Thymus (tissue), 11 donors: ENCODE measurements at regions not wholly inside any gene's neighbourhood (a gene's known extent, or its start where the extent isn't known, plus 50 kb on each side); places are given as distances from the start of the nearest gene placed in this dataset.
"Not testable (repeated sequence)": the region's sequence is repeated elsewhere in the genome, so short reads cannot be mapped to it uniquely, and the experiment has no call there.

ENCODE experiments used
- DNase-seq, 9 donors: peaks; one replicate each; pipeline ENCODE4 v3.0.0-alpha.2; 2013; ENCODE audit warnings: low spot score in 9 of 9, low read depth in 6 of 9, missing footprints in 1 of 9
- H3K27ac ChIP-seq, 2 donors: one replicate each; pipeline ENCODE4 v1.5.1; 2013; ENCODE audit warnings: control low read depth in 1 of 2, low read depth in 1 of 2, low read length in 1 of 2, mild to moderate bottlenecking in 1 of 2, moderate library complexity in 1 of 2
- H3K27me3 ChIP-seq, 2 donors: one replicate each; pipeline ENCODE4 v1.5.1; 2013; ENCODE audit warnings: low read length in 1 of 2; ENCODE audit not compliant: control insufficient read depth in 2 of 2, insufficient read depth in 1 of 2
- H3K36me3 ChIP-seq, 2 donors: one replicate each; pipeline ENCODE4 v1.5.1; 2013; ENCODE audit warnings: low read length in 1 of 2, mild to moderate bottlenecking in 1 of 2, moderate library complexity in 1 of 2; ENCODE audit not compliant: control insufficient read depth in 2 of 2, insufficient read depth in 2 of 2
- H3K4me1 ChIP-seq, 2 donors: one replicate each; pipeline ENCODE4 v1.5.1; 2013; ENCODE audit warnings: low read length in 2 of 2; ENCODE audit not compliant: control insufficient read depth in 2 of 2, insufficient read depth in 2 of 2
- H3K4me3 ChIP-seq, 2 donors: one replicate each; pipeline ENCODE4 v1.5.1; 2013; ENCODE audit warnings: low read length in 2 of 2, control low read depth in 1 of 2, mild to moderate bottlenecking in 1 of 2
- H3K9me3 ChIP-seq, 2 donors: one replicate each; pipeline ENCODE4 v1.5.1; 2013; ENCODE audit warnings: low read length in 1 of 2, mild to moderate bottlenecking in 1 of 2; ENCODE audit not compliant: control insufficient read depth in 2 of 2, insufficient read depth in 1 of 2
- WGBS: extraction: QIAGEN DNeasy Blood & Tissue Kit; methylation state at CpG from one replicate; pipeline ENCODE4 v1.1.7; 2013; 5-methylcytosine and 5-hydroxymethylcytosine counted together
- donor health status: healthy.

GRCh38 chr12:72753571-72753970 lies 481.4 kb downstream of the TRHDE start:
- no peak overlapping the region for H3K4me3 ChIP-seq
- H3K27me3 ChIP-seq: no peaks in the 10 kb centered on the region
- H3K9me3 ChIP-seq: peaks cover 3 to 11% of the 10 kb centered on the region in 2 donors
- 88% methylated on average over 3 of the region's 3 CpGs for WGBS
- H3K27ac ChIP-seq: no peak overlapping the region
- no peaks in the 10 kb centered on the region for H3K4me1 ChIP-seq
- no peaks in the 10 kb centered on the region for H3K36me3 ChIP-seq
- no peak for DNase-seq

GRCh38 chr12:72754026-72754425 lies 481.9 kb downstream of the TRHDE start:
- 96% methylated on average over 18 of the region's 18 CpGs for WGBS
- not testable (repeated sequence) for H3K27me3 ChIP-seq, DNase-seq, H3K4me1 ChIP-seq, H3K27ac ChIP-seq, H3K36me3 ChIP-seq, H3K4me3 ChIP-seq
- H3K9me3 ChIP-seq: peaks cover 3 to 11% of the 10 kb centered on the region in 2 donors

GRCh38 chr12:72766517-72766916 lies 494.3 kb downstream of the TRHDE start:
- Histone ChIP-seq H3K4me1 (no peaks in the 10 kb centered on the region), H3K27ac (no peak overlapping the region), H3K27me3 (no peaks in the 10 kb centered on the region), H3K4me3 (no peak overlapping the region), H3K36me3 (no peaks in the 10 kb centered on the region), H3K9me3 (no peaks in the 10 kb centered on the region)
- WGBS: 78% methylated on average over 2 of the region's 2 CpGs
- no peak for DNase-seq

- no peaks in the 10 kb centered on the region for H3K4me1 ChIP-seq
- H3K9me3 ChIP-seq: no peaks in the 10 kb centered on the region
- H3K27me3 ChIP-seq: no peaks in the 10 kb centered on the region
- no peak overlapping the region for H3K4me3 ChIP-seq
- H3K36me3 ChIP-seq: no peaks in the 10 kb centered on the region
- no peak overlapping the region for H3K27ac ChIP-seq
- DNase-seq: no peak
Observed at GRCh38 chr12:72774023-72774422, 501.9 kb downstream of the TRHDE start.

GRCh38 chr12:72777806-72778205 lies 505.6 kb downstream of the TRHDE start:
- Histone ChIP-seq H3K36me3 (no peaks in the 10 kb centered on the region), H3K9me3 (no peaks in the 10 kb centered on the region), H3K4me1 (no peaks in the 10 kb centered on the region), H3K27ac (no peak overlapping the region), H3K27me3 (no peaks in the 10 kb centered on the region), H3K4me3 (no peak overlapping the region)
- no peak for DNase-seq
- WGBS: 90% methylated on average over 1 of the region's 1 CpG

GRCh38 chr12:72790273-72790672 lies 518.1 kb downstream of the TRHDE start:
- no peak overlapping the region for H3K4me3 ChIP-seq
- 93% methylated on average over 1 of the region's 1 CpG for WGBS
- no peaks in the 10 kb centered on the region for H3K27me3 ChIP-seq
- H3K36me3 ChIP-seq: no peaks in the 10 kb centered on the region
- H3K4me1 ChIP-seq: no peaks in the 10 kb centered on the region
- no peak overlapping the region for H3K27ac ChIP-seq
- no peaks in the 10 kb centered on the region for H3K9me3 ChIP-seq
- DNase-seq: no peak

GRCh38 chr12:72792889-72793288 lies 520.7 kb downstream of the TRHDE start:
- no peaks in the 10 kb centered on the region for H3K36me3 ChIP-seq
- DNase-seq: no peak
- H3K9me3 ChIP-seq: no peaks in the 10 kb centered on the region
- 97% methylated on average over 3 of the region's 3 CpGs for WGBS
- no peaks in the 10 kb centered on the region for H3K27me3 ChIP-seq
- H3K4me1 ChIP-seq: no peaks in the 10 kb centered on the region
- H3K27ac ChIP-seq: no peak overlapping the region
- H3K4me3 ChIP-seq: no peak overlapping the region

GRCh38 chr12:72793796-72794195 lies 521.6 kb downstream of the TRHDE start:
- Histone ChIP-seq H3K36me3 (no peaks in the 10 kb centered on the region), H3K27me3 (no peaks in the 10 kb centered on the region), H3K4me3 (no peak overlapping the region), H3K27ac (no peak overlapping the region), H3K4me1 (no peaks in the 10 kb centered on the region), H3K9me3 (no peaks in the 10 kb centered on the region)
- 93% methylated on average over 1 of the region's 1 CpG for WGBS
- DNase-seq: no peak

GRCh38 chr12:72815421-72815820 lies 543.3 kb downstream of the TRHDE start:
- no peak for DNase-seq
- peaks cover 0 to 5% of the 10 kb centered on the region in 2 donors for H3K9me3 ChIP-seq

GRCh38 chr12:72828662-72829324 lies 556.6 kb downstream of the TRHDE start:
- no peaks in the 10 kb centered on the region for H3K36me3 ChIP-seq
- WGBS: 89% methylated on average over 2 of the region's 2 CpGs
- peaks cover 0 to 4% of the 10 kb centered on the region in 2 donors for H3K9me3 ChIP-seq
- H3K4me3 ChIP-seq: no peak overlapping the region
- no peak for DNase-seq
- no peak overlapping the region for H3K27ac ChIP-seq
- no peaks in the 10 kb centered on the region for H3K4me1 ChIP-seq
- H3K27me3 ChIP-seq: no peaks in the 10 kb centered on the region

More at GRCh38 chr12:72815421-72815820, 543.3 kb downstream of the TRHDE start:
- no peaks in the 10 kb centered on the region for H3K36me3 ChIP-seq
- no peak overlapping the region for H3K27ac ChIP-seq
- no peaks in the 10 kb centered on the region for H3K27me3 ChIP-seq
- H3K4me3 ChIP-seq: no peak overlapping the region
- no peaks in the 10 kb centered on the region for H3K4me1 ChIP-seq
